NCI-H2227 treated with DMSO at 0.1 percent for 48 hours (cell line): ENCODE measurements at regions not wholly inside any gene's neighbourhood (a gene's known extent, or its start where the extent isn't known, plus 50 kb on each side); places are given as distances from the start of the nearest gene placed in this dataset.

Source experiments
- DNase-seq: peaks from one replicate; lab custom pipeline; 2025; lab: John Stamatoyannopoulos, UW

DNA sequence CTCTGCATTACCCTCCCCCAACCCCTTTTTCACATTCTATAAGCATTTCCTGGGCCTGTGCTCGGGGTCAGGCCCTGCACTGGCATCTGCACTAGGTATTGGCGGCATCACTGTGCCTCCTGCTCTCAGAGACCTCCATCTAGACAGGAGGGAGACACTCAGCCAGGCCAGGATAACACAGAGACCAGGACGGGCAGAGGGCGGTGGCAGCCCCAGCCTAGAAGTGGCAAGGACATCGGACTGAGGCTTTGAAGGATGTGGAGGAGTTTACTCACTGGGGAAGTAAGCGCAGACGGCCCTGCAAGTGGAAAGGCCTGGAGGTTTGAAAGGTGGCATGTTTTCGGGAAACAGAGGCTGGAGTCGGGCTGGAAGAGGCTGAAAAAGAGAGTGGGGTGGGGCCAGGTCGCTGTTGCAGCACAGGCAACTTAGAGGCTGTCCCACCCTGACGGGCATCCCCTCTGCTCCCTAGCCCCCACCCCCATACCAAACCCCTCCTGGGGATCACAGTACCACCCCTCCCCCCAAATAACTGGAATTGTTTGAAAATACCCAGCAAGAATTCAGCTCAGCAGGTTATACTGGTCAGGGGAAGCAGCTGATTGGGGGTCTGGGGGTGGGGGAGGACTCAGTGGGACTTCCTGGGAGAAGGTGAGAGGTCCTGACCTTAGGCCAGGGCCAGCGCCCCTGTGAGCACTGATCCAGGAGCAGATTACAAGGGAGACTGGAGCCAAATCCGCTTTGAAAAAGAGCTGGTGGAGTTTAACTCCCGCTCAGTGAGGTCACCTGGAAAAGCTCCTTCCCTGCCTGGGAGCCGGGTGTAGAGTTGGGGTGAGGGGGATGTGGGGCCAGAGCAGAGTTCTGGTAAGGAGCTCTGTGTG lies 121.8 kb upstream of the WNT4 start:
- no peak for DNase-seq

DNA sequence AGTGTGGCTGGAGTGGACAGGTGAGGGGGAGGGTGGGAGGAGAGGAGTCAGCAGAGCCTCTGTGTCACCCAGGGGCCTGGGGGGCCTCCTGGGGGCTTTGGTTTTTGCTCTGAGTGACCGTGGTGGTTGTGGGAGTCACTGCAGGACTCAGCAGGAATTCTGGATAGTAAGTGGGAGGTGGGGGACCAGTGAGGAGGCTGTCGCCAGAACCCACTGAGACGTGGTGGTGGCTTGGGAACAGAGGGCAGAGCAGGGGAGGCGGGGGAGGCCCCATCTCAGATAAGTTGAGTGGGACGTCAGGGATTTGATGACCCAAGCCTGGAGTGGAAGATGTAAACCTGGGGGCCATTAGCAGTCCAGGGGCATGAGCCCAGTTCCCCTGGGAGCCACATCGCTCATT lies 123.2 kb upstream of the WNT4 start:
- no peak for DNase-seq

DNA sequence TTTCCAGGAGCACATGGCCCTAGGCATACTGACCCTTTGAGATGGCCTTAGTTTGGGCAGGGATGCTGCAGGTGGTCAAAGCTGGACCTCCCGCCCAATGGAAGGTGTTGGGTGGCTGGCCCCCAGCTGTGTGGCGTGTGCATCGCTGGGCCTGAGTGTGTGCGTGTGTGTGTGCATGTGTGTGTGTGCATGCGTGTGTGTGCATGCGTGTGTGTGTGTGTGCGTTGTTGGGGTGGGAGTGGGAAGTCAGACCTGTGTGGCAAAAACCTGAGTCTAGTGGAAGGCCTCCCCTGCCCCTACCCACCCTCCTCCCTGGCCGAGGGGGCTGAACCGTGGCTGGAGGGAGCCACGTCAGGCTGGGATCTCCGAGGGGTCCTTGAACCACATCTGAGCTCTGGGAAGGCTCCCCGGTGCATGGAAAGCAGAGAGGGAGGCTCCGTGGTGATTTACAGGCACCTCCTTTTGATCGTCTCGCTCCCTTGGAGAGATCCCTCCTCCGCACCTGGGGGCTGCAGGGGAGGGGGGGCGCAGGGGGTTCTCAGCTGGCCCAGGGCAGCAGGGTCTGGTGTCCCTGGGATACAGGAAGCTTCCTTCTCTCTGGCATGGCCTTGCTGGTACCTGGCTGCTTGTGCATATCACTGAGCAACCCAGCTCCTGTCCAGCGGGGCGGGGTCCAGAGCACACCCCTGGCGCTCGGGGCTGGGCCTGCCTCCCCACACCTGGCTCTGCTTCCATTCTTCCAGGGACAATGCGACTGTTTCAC lies 124.7 kb upstream of the WNT4 start:
- no peak for DNase-seq

DNA sequence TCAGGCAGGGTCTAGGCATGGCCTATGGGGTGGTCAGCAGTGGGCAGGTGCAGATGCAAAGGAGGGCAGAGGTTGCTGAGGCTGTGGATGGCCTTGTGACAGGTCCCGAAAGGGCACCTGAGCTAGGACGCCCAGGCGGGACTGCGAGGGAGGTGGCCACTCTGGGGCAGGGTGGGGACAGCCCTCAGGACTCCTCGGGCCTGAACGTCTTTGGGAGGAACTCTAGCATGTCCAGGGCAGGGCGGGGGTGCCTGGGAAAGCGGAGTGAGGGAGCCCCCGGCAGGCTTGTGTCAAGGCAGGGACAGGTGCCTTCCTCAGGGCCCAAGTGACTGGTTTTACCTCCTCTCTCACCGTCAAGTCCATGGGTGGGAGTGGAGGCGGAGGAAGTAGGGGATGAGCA lies 125.4 kb upstream of the WNT4 start:
- no peak for DNase-seq

DNA sequence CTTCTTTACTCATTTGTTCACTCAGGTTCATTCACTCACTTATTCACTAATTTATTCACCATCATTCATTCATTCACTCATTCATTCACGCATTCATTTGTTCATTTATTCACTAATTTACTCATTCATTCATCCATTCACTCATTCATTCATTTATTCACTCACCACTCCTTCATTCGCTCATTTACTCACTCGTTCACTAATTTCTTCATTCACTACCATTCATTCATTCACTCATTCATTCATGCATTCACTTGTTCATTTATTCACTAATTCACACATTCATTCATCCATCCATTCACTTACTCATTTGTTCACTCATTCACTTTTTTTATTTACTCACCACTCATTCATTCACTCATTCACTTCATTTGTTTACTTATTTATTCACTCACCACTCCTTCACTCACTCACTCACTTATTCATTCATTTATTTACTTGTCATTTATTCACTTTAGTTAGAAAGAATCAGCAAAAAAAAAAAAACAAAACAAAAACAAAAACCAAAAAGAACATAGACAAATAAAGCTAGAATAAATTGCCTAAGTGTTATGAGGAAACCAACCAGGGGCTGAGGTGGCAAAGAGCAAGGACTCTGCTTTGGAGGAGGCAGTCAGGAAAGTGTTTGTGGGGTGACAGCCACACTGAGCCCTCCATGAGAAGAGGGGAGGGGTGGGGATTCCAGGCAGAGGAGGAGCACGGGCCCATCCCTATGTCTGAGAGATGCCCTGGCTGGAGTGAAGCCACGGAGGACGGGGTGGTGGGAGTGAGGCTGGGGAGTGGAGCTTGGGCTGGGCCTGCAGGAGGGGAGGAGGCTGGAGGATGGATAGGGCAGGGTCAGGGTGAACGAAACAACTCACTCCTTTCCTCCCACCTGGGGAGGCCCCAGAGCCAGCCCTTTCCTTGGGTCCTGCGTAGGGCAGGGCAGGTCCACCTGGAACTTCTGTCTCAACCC lies 129.2 kb upstream of the WNT4 start:
- no peak for DNase-seq

DNA sequence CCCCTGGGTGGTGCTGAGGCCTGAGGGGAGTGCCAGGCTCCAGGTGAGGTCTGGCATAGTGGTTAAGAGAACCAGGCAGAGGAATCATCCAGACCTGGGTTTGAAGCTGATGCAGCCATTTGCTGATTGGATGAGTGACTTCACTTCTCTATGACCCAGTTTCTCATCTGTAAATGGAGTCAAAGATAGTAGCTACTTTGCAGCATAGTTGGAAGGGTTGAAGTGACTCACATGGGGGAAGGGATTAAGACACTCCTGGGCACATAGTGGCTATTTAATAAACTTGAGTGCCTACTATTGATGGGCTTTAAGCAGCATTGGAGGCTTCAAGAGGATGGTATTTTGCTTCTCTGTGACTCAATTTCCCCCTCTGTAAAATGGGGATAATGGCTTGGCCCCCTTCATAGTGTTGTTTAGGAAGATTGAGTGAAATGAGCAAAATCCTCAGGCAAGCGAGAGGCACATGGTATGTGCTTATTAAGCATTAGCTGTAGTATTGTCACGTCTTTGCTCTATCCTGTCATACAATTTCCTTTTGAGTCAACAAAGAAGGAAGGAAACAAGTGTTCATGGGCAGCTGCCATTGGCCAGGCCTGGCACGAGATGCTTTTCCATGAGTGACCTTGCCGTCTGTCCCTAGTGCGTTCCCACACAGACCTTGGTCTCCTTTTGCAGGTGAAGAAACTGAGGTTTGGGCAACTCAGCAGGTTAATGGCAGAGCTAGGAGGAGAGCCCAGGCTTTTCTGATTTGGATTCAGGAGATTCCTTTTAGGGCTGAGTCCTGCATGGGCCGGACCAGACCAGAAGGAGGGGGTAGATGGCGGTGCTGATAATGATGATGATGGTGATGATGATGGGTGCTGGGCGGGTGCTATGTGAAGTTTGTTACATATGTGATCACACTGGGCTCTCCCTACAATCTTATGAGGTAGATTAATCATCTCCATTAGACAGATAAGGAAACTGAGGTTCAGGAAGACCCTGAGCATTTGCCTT lies 131.1 kb upstream of the WNT4 start:
- DNase-seq: no peak

DNA sequence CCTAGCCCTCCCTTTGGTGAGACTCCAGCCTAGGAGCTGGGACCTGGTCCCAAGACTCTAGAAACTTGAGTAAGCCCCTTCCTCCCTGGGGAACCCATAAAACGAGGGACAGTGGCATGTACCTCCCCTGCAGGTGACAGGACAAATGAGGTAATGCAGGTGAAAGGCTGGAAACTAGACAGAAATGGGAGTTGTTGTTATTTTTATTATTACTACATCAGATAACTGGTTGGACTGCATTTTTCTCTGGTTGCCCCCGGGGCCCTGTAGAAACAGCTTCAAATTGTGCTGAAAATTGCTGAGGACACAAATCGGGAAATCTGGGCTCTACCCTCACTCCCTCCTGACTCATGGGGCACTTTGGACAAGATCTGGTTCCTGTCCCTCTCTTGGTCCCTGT lies 132.3 kb upstream of the WNT4 start:
- no peak for DNase-seq

DNA sequence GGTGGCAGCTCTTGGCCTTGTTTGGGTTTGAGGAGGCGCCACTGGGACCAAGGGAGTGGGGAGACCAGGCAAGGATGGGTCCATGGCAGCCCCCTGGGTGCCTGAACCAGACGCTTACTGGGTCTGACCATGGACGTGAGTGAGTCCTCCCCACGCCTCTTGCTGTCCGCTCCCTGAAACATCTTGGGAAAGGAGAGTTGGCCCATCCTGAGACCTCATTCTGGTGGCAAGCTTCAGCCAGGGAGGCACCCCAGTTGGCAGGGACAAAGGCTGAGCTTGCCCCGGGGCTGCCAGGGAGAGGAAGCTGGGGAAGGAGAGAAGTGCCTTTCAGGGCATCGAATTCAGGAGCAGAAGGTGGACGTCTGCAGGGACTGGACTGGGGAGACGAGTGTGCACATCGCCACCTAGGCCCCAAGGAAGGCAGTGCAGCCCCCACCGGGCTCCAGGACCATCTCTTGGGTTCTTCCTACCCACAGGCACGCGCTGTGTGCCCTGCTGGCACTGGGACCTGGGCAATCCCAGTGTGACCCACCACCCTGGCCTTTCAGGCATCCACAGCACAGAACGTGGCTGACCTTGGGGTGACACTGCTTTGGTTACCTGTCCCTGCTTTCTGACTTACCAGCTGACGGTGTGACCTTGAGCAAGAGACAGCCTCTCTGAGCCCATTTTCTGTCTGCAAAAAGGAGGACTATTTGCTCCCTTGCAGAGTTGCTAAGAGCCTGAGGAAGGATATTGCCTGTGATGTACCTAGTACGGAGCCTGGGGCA lies 132.9 kb upstream of the WNT4 start:
- DNase-seq: peak; percentile 25

DNA sequence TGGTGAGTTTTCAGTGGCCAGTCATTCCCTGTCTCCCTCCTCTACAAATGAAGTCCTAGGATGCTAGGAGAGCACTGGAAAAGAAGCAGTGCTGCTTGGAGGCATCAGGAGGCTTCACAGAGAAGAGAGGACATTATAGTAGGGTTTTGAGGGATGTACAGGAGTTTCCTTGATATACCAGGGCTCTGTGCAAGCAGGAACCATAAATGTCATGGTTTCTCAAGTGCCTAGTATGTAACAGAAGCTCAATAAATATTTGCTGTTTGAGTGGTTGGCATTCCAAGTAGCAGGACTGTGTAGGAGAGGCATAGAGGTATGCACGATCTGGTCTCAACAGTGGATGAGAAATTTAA lies 133.5 kb upstream of the WNT4 start:
- DNase-seq: no peak

DNA sequence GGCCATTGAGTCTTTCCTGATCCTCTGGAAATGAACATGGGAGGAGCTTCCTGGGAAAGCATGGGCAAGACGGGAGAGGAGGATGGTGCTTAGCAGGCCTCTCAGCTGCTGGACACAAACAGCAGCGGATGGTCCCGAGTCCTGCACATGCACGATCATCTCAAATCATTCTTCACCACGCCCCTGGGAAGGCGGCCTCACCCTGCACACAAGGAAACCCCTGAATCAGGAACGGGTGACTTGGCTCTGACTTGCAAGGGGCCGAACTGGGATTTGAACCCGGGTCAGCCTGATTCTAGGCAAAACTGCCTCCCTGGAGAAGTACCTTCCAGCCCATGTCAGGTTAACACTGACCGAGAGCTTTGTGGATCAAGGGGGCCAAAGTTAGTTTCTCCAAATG lies 134.8 kb upstream of the WNT4 start:
- DNase-seq: no peak

DNA sequence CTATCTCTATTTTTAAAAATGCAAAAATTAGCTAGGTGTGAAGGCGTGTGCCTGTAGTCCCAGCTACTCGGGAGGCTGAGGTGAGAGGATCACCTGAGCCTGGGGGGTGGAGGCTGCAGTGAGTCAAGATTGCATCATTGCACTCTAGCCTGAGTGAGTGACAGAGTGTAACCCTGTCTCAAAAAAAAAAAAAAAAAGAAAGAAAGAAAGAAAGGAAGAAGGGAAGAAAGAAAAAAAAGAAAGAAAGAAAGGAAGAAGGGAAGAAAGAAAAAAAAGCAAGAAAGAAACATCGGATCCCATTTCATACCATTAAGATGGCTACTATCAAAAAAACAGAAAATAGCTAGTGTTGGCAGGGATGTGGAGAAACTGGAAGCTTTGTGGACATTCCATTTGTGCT lies 136.8 kb upstream of the WNT4 start:
- no peak for DNase-seq

DNA sequence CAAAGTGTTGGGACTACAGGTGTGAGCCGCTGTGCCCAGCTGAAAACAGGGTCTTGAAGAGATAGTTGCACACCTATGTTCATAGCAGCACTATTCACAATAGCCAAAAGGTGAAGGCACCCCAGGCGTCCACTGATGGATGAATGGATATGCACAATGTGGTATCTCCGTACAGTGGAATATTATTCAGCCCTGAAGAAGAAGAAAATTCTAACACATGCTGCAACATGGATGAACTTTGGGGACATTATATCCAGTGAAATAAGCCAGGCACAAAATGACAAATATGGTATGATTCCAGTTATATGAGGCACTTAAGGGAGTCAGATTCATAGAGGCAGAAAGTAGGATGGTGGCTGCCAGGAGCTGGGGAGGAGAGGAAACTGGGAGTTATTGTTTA lies 137.6 kb upstream of the WNT4 start:
- no peak for DNase-seq

DNA sequence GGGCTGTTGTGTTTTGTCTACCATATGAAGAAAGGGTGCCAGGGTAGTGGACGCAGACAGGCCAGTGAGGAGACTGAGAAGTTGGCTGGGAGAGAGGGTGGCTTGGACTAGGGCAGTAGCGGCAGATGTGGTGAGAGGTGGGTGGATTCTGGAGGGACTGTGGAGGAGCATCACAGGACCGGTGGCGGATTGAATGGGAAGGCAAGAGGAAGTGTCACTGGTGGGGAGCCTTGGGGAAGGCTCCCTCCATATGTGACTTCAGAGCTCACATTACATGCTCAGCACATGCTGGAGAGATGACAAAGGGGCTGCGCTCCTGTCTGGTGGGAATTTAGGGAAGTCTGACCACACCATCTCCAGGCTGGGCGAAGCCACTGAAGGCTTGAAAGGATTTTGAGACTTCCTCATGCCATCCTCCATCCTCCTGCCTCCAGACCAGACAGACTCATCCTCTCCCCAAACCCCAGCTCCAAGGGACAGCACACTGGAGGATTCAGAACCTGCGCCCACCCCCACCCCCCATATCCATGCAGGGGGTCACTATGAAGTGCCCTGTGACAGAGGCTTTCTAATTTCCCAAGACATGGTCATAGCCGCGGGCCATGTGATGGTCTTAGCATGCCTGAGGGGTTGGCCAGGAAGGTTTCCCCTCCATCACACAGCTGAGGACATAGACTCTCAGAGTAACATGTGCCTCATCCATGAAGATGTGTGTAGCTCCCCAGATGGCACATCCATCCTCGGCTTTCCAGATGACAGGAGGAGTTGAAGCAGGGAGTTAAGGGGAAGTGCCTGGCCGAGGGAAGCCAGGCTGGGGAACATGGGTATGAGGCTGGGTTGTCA lies 138.8 kb upstream of the WNT4 start:
- no peak for DNase-seq

DNA sequence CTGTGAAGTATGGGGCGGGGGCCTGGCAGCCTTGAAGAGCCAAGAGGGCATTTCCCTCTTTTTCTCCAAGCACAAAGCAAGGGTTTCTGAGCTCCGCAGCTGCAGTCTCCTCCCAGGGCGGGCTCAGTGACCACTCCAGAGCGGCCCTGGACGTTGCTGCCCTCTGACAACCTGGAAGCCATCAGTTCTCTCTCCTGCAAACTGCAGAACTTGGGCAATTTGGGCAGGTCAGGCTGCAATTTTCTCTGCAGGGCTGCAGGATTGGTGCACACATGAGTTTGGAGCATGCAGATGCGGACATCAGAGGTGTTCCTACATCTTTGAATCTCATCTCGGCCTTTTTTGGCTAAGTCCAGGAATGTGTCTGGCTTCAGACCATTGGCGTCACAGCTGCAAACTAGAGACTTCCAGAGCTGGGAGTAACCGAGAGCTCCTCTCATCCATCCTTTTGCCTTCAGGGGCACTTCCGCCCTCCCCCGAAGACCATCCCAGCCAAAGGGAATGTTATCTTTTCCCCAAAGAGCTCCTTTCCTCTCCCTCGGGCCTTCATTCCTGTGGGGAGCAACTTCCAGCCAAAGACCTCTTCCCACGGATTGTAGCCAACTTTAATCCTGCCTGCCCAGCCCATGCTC lies 139.6 kb upstream of the WNT4 start:
- DNase-seq: no peak

DNA sequence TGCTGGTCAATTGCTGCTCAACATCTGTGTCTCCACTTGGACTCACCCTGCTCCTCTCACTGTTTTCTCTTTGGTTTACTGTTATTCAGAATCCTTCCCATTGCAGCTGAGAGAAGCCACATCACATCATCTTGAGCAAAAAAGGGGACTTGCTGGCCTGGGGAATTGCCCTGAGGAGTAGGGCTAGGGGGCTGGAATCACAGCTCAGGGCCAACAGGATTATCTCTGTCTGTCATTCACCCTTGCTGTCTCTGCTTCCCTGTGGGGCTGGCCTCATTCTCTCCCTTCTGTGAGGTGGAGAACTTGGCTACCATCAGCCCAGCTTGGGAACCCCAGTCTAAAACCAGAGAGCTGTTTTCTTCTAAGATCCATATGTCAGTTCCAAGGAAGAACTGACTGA lies 140.7 kb upstream of the WNT4 start:
- no peak for DNase-seq

DNA sequence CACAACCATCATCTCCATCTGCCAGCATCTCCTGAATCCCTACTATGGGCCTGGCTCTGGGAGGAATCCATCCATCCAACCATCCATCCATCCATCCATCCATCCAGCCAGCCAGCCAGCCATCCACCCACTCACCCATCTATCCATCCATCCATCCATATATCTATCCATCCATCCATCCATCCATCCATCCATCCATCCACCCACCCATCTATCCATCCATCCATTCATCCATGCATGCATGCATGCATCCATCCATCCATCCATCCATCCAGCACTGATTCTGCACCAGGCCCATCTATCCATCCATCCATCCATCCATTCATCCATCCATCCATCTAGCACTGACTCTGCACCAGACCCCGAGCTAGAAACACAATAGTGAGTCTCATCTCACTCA lies 141.3 kb upstream of the WNT4 start:
- DNase-seq: no peak

DNA sequence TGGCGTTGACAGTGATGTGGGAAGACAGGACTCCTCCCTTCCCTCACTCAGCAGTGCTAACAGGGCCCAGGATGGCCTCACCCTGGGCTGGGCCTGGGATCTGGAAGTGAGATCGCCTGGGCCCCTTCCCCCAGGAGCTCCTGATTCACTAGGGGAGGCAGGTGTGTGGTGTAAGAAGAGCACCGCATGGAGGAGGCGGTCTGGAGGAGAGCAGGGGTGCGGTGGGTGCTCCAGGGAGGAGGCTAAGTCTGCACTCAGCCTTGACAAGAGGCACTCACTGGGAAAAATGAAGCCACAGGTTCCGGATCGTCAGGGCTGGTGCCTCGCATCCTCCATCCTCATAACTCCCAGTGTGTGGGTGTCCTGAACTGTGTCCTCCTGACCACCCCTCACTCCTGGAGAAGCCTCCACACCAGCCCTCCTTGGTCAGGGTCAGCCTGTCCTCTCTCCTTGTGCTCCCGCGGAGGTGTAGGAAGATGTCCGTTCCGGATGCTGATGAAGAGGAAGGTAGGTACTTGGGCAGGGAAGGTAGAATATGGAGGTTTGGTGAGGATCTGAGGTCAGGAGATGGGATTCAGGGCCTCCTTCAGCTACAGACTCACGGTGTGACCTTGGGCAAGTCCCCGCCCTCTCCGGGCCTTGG lies 142.1 kb upstream of the WNT4 start:
- DNase-seq: no peak
